ENCODE measurements at regions not wholly inside any gene's neighbourhood (a gene's known extent, or its start where the extent isn't known, plus 50 kb on each side); places are given as distances from the start of the nearest gene placed in this dataset.

DNA sequence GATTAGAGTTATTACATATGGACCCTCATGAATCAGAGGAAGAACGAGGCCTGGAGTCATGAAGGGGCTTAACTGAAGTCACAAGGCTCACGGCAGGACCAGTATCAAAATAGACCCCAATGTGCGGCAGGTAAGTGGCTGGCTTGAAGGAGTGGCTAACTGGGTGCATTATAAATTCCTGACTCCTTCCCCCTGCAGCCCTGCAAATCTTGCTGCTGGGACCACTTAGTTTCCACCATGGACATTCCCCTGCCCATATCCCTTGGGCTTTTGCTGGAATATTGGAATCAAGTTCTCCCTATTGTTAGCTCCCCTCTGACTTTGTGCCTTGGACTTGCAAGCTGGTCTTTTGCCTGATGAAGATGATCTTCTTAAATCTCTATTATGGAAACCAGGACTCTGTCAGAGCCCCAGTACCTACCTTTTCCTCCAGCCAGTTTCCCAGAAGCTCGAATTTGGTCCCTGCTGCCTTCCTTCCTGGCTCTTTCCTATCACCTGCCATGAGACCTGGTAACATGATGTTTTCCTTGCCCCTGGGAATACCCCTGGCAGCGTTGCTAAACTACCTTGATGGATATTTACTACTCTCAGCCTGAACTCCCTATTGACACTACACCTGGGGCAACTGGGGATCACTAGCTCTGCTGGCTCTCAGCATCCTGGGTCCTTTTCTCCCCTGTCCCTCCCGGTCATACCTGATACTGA is 156.0 kb upstream of the JUN start:
- TF ChIP-seq YY1 (IDR thresholded peaks at IDR 0.05; ENCODE audit: insufficient read depth, insufficient read length) (no peak), ZNF274 (IDR thresholded peaks at IDR 0.05; ENCODE audit: low read depth, low read length) (no peak), SUZ12 (IDR thresholded peaks at IDR 0.05; ENCODE audit: extremely low read depth, insufficient read depth, insufficient read length) (no peak)
- Histone ChIP-seq H3K9me3 (ENCODE audit: insufficient read depth, low read length) (no peaks in the 10 kb centered on the region), H3K36me3 (ENCODE audit: insufficient read depth, insufficient read length, low read length) (no peaks in the 10 kb centered on the region), H3K9ac (ENCODE audit: insufficient read length, low read depth) (no peak overlapping the region), H3K4me3 (ENCODE audit: insufficient read length, low read depth) (no peak overlapping the region), H3K27me3 (ENCODE audit: insufficient read depth, insufficient read length) (no peaks in the 10 kb centered on the region), H3K4me1 (ENCODE audit: insufficient read depth, insufficient read length) (no peaks in the 10 kb centered on the region)
- DNase-seq (ENCODE audit: low read depth, low spot score), result no peak

DNA sequence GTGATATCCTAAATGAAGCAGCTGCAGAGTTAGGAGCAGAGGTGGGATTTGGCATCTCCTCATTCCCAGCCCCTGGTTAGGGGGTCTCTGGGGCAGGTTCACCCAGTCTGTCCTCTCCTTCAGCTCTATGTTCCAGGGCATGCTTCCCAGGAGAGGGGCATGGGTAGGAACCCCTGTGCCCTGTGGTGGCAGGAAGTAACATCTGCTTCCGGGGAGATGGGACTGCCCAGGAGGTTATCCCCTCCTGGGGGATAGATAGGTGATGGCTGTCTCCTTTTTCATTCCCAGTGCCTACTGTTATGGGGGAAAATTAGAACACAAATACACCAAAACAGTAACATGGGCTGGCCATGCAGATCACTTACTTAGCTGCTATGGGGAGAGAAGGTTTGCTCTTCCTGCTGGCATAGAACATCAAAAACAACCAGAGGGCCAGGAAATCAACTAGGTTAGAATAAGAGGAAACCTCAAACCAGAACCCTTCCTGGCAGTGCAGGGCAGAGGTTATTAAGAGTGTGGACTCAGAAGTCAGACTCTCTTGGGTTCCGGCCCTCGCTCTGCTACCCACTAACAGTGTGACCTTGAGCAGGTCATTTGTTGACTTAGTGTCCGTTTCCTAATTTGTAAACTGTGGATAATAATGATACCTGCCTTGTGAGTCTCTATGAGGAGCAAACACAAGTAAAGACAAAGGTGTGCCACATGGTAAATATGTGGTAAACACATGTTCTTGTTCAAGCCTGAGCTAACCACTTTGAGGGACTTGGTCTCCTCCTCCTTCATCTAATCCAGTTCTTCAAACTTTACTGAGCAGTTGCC is 157.8 kb upstream of the JUN start:
- TF ChIP-seq YY1 (IDR thresholded peaks at IDR 0.05; ENCODE audit: insufficient read depth, insufficient read length) (no peak), SUZ12 (IDR thresholded peaks at IDR 0.05; ENCODE audit: extremely low read depth, insufficient read depth, insufficient read length) (no peak), ZNF274 (IDR thresholded peaks at IDR 0.05; ENCODE audit: low read depth, low read length) (no peak)
- H3K36me3 ChIP-seq (ENCODE audit: insufficient read depth, insufficient read length, low read length), result no peaks in the 10 kb centered on the region
- H3K4me3 ChIP-seq (ENCODE audit: insufficient read length, low read depth), result no peak overlapping the region
- H3K9me3 ChIP-seq (ENCODE audit: insufficient read depth, low read length), result no peaks in the 10 kb centered on the region
- no peak overlapping the region for H3K9ac ChIP-seq (ENCODE audit: insufficient read length, low read depth)
- DNase-seq (ENCODE audit: low read depth, low spot score), result no peak
- H3K4me1 ChIP-seq (ENCODE audit: insufficient read depth, insufficient read length), result no peaks in the 10 kb centered on the region
- H3K27me3 ChIP-seq (ENCODE audit: insufficient read depth, insufficient read length), result no peaks in the 10 kb centered on the region

DNA sequence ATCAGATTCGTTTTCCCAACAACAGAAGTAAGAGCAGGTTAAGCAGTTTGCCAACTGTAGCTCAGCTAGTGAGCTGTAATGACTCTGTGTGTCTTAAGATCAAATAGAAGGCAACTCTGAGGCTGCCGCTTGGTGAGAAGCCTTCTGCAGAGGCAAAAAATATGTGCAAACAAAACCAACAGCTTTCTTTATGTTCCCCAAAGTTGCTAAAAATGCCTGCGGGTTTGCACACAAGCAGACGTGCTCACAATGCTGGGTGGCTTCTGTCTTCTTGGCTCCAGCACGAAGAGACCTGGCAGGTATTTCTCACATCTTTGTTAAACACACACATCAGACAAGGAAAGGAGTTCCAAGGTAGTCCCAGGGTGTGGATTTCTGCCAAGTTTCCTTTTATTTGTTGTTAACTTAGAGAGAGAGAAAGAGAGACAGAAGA is 158.9 kb upstream of the JUN start:
- DNase-seq (ENCODE audit: low read depth, low spot score), result no peak
- H3K4me3 ChIP-seq (ENCODE audit: insufficient read length, low read depth), result no peak overlapping the region
- no peaks in the 10 kb centered on the region for H3K36me3 ChIP-seq (ENCODE audit: insufficient read depth, insufficient read length, low read length)
- no peak for TF ChIP-seq ZNF274 (IDR thresholded peaks at IDR 0.05; ENCODE audit: low read depth, low read length)
- TF ChIP-seq YY1 (IDR thresholded peaks at IDR 0.05; ENCODE audit: insufficient read depth, insufficient read length), result no peak
- no peak for TF ChIP-seq SUZ12 (IDR thresholded peaks at IDR 0.05; ENCODE audit: extremely low read depth, insufficient read depth, insufficient read length)
- H3K9me3 ChIP-seq (ENCODE audit: insufficient read depth, low read length), result no peaks in the 10 kb centered on the region
- no peaks in the 10 kb centered on the region for H3K4me1 ChIP-seq (ENCODE audit: insufficient read depth, insufficient read length)
- H3K9ac ChIP-seq (ENCODE audit: insufficient read length, low read depth), result no peak overlapping the region
- H3K27me3 ChIP-seq (ENCODE audit: insufficient read depth, insufficient read length), result no peaks in the 10 kb centered on the region

- TF ChIP-seq SUZ12 (IDR thresholded peaks at IDR 0.05; ENCODE audit: extremely low read depth, insufficient read depth, insufficient read length), result no peak
- TF ChIP-seq ZNF274 (IDR thresholded peaks at IDR 0.05; ENCODE audit: low read depth, low read length), result no peak
- TF ChIP-seq YY1 (IDR thresholded peaks at IDR 0.05; ENCODE audit: insufficient read depth, insufficient read length), result no peak
- H3K4me1 ChIP-seq (ENCODE audit: insufficient read depth, insufficient read length), result no peaks in the 10 kb centered on the region
- no peak for DNase-seq (ENCODE audit: low read depth, low spot score)
- no peaks in the 10 kb centered on the region for H3K9me3 ChIP-seq (ENCODE audit: insufficient read depth, low read length)
- no peak overlapping the region for H3K4me3 ChIP-seq (ENCODE audit: insufficient read length, low read depth)
- H3K9ac ChIP-seq (ENCODE audit: insufficient read length, low read depth), result no peak overlapping the region
- no peaks in the 10 kb centered on the region for H3K27me3 ChIP-seq (ENCODE audit: insufficient read depth, insufficient read length)
- H3K36me3 ChIP-seq (ENCODE audit: insufficient read depth, insufficient read length, low read length), result no peaks in the 10 kb centered on the region
These were observed 159.9 kb upstream of the JUN start for GRCh38 chr1:58943776-58944175.

GRCh38 chr1:58944439-58944838 is 160.6 kb upstream of the JUN start:
- Histone ChIP-seq H3K9ac (ENCODE audit: insufficient read length, low read depth) (no peak overlapping the region), H3K27me3 (ENCODE audit: insufficient read depth, insufficient read length) (no peaks in the 10 kb centered on the region), H3K36me3 (ENCODE audit: insufficient read depth, insufficient read length, low read length) (no peaks in the 10 kb centered on the region), H3K4me1 (ENCODE audit: insufficient read depth, insufficient read length) (no peaks in the 10 kb centered on the region), H3K4me3 (ENCODE audit: insufficient read length, low read depth) (no peak overlapping the region), H3K9me3 (ENCODE audit: insufficient read depth, low read length) (no peaks in the 10 kb centered on the region)
- TF ChIP-seq YY1 (IDR thresholded peaks at IDR 0.05; ENCODE audit: insufficient read depth, insufficient read length), result no peak
- TF ChIP-seq ZNF274 (IDR thresholded peaks at IDR 0.05; ENCODE audit: low read depth, low read length), result no peak
- no peak for TF ChIP-seq SUZ12 (IDR thresholded peaks at IDR 0.05; ENCODE audit: extremely low read depth, insufficient read depth, insufficient read length)
- DNase-seq (ENCODE audit: low read depth, low spot score), result no peak

GRCh38 chr1:58946390-58946789 is 162.5 kb upstream of the JUN start:
- DNase-seq (ENCODE audit: low read depth, low spot score), result no peak
- TF ChIP-seq YY1 (IDR thresholded peaks at IDR 0.05; ENCODE audit: insufficient read depth, insufficient read length) (no peak), SUZ12 (IDR thresholded peaks at IDR 0.05; ENCODE audit: extremely low read depth, insufficient read depth, insufficient read length) (no peak), ZNF274 (IDR thresholded peaks at IDR 0.05; ENCODE audit: low read depth, low read length) (no peak)
- Histone ChIP-seq H3K4me1 (ENCODE audit: insufficient read depth, insufficient read length) (no peaks in the 10 kb centered on the region), H3K27me3 (ENCODE audit: insufficient read depth, insufficient read length) (no peaks in the 10 kb centered on the region), H3K4me3 (ENCODE audit: insufficient read length, low read depth) (no peak overlapping the region), H3K9ac (ENCODE audit: insufficient read length, low read depth) (no peak overlapping the region), H3K36me3 (ENCODE audit: insufficient read depth, insufficient read length, low read length) (no peaks in the 10 kb centered on the region), H3K9me3 (ENCODE audit: insufficient read depth, low read length) (no peaks in the 10 kb centered on the region)

DNA sequence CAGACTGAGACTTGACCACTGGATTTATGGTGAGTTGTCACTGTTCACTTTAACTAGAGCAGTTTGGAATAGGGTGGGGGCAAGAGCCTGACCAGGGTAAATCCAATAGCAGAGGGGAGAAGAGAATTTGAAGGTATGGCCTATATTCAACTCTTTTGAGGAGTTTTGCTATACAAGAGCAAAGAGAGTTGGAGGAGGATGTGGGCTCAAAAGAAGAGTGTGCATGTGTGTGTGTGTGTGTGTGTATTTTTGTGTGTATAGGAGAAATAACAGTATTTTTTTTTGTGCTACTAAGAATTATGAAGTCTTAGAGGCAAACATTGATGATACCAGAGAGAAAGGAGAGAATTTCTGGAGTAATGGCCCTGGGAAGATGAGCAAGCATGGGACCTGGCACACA is 164.8 kb upstream of the JUN start:
- Histone ChIP-seq H3K4me3 (ENCODE audit: insufficient read length, low read depth) (no peak overlapping the region), H3K4me1 (ENCODE audit: insufficient read depth, insufficient read length) (no peaks in the 10 kb centered on the region), H3K9me3 (ENCODE audit: insufficient read depth, low read length) (peaks cover 6% of the 10 kb centered on the region; the same call in 1 of the 2 replicates), H3K36me3 (ENCODE audit: insufficient read depth, insufficient read length, low read length) (no peaks in the 10 kb centered on the region), H3K27me3 (ENCODE audit: insufficient read depth, insufficient read length) (no peaks in the 10 kb centered on the region), H3K9ac (ENCODE audit: insufficient read length, low read depth) (no peak overlapping the region)
- TF ChIP-seq YY1 (IDR thresholded peaks at IDR 0.05; ENCODE audit: insufficient read depth, insufficient read length) (no peak), ZNF274 (IDR thresholded peaks at IDR 0.05; ENCODE audit: low read depth, low read length) (no peak), SUZ12 (IDR thresholded peaks at IDR 0.05; ENCODE audit: extremely low read depth, insufficient read depth, insufficient read length) (no peak)
- no peak for DNase-seq (ENCODE audit: low read depth, low spot score)
